ENCODE measurements at regions not wholly inside any gene's neighbourhood (a gene's known extent, or its start where the extent isn't known, plus 50 kb on each side); places are given as distances from the start of the nearest gene placed in this dataset.

GRCh38 chr10:60465801-60466200 is 76.1 kb upstream of the ANK3 start:
- Histone ChIP-seq H3K9me3 (ENCODE audit: control insufficient read depth, low read length) (no peaks in the 10 kb centered on the region), H3K4me1 (ENCODE audit: control insufficient read depth, insufficient read depth, low read length) (no peaks in the 10 kb centered on the region), H3K27me3 (replicated peaks; ENCODE audit: control insufficient read depth, insufficient read depth, low read length) (no peaks in the 10 kb centered on the region), H3K4me3 (ENCODE audit: low read length) (no peak overlapping the region), H3K36me3 (ENCODE audit: control insufficient read depth, insufficient read depth, low read length, severe bottlenecking) (no peaks in the 10 kb centered on the region), H3K9ac (ENCODE audit: low read length) (no peak overlapping the region)
- DNase-seq (ENCODE audit: low read depth), result no peak

DNA sequence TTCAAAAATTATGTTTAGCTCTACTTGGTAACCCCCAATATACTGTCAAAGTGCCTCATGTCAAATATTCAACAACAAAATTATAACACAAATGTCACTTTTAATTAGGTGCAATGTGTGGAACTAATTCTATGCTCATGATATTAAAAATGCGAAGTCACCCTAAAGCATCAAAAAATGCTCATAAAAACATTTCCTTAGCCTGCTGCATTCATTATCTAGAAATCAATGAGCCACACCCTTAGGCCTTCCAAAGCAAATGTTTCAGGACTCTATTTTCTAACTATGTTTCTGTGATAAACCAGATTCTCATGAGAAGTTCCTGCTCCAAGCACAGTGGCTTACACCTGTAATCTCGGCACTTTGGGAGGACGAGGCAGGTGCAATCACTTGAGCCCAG is 75.0 kb upstream of the ANK3 start:
- no peaks in the 10 kb centered on the region for H3K27me3 ChIP-seq (replicated peaks; ENCODE audit: control insufficient read depth, insufficient read depth, low read length)
- no peaks in the 10 kb centered on the region for H3K4me1 ChIP-seq (ENCODE audit: control insufficient read depth, insufficient read depth, low read length)
- no peak overlapping the region for H3K9ac ChIP-seq (ENCODE audit: low read length)
- no peak for DNase-seq (ENCODE audit: low read depth)
- no peaks in the 10 kb centered on the region for H3K36me3 ChIP-seq (ENCODE audit: control insufficient read depth, insufficient read depth, low read length, severe bottlenecking)
- no peaks in the 10 kb centered on the region for H3K9me3 ChIP-seq (ENCODE audit: control insufficient read depth, low read length)
- no peak overlapping the region for H3K4me3 ChIP-seq (ENCODE audit: low read length)

GRCh38 chr10:60463746-60464145 is 74.1 kb upstream of the ANK3 start:
- H3K4me1 ChIP-seq (ENCODE audit: control insufficient read depth, insufficient read depth, low read length), result no peaks in the 10 kb centered on the region
- peak; percentile 28 for DNase-seq (ENCODE audit: low read depth)
- no peak overlapping the region for H3K9ac ChIP-seq (ENCODE audit: low read length)
- H3K4me3 ChIP-seq (ENCODE audit: low read length), result no peak overlapping the region
- H3K27me3 ChIP-seq (replicated peaks; ENCODE audit: control insufficient read depth, insufficient read depth, low read length), result no peaks in the 10 kb centered on the region
- no peaks in the 10 kb centered on the region for H3K36me3 ChIP-seq (ENCODE audit: control insufficient read depth, insufficient read depth, low read length, severe bottlenecking)
- no peaks in the 10 kb centered on the region for H3K9me3 ChIP-seq (ENCODE audit: control insufficient read depth, low read length)

DNA sequence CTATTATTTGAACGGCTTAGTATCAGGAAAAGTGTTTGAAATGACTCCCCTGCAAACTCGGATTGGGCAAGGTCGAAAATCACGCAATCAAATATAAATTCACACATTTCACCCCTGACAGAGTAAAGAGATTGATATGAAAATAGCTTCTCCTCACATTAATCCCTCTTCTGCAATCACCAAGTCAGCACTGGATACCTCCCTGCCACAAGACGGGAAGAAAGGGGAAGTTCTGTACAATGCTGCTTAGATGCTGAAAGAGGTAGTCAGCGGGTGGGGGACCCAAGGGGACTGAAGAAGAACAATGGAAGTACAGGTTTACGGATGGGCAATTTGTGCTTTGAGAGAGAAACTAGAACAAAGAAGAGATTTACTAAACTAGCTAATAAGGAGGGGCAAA is 72.0 kb upstream of the ANK3 start:
- H3K4me1 ChIP-seq (ENCODE audit: control insufficient read depth, insufficient read depth, low read length), result no peaks in the 10 kb centered on the region
- no peaks in the 10 kb centered on the region for H3K27me3 ChIP-seq (replicated peaks; ENCODE audit: control insufficient read depth, insufficient read depth, low read length)
- H3K36me3 ChIP-seq (ENCODE audit: control insufficient read depth, insufficient read depth, low read length, severe bottlenecking), result no peaks in the 10 kb centered on the region
- H3K9me3 ChIP-seq (ENCODE audit: control insufficient read depth, low read length), result no peaks in the 10 kb centered on the region
- no peak for DNase-seq (ENCODE audit: low read depth)
- no peak overlapping the region for H3K4me3 ChIP-seq (ENCODE audit: low read length)
- no peak overlapping the region for H3K9ac ChIP-seq (ENCODE audit: low read length)

DNA sequence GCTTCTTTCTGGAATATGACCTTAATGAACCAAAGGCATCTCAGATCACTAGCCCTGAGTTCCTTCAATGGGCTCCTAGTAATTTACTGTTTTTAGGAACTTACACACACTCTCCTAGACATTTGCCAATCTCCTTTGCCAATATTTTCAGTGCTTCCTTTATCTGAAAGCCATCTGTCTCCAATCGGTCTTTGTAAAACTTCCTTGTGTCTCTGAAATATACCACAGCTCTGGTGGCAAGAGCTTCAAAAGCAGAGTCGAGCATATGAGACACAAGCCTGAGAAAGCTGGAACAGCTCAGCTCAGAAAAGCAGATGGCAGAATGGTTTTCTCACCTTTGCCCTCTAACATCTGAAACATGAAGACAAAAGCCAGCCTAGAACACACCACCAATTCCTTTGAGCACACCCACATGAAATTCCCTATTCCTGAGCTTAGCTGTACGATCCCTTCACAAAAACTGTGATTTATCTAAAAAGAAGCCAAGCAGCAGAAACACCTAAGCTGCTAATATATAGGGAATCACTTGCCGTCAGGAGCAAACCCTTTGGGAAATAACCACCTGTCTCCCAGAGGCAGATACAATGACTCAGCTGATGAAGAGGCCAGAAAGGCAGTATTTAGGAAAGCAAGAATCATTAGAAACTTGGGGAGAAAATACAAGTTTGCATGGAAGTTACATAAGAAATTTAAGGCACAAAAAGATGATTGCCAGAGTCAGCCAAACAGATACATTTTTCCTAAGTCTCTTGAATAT is 70.2 kb upstream of the ANK3 start:
- H3K9me3 ChIP-seq (ENCODE audit: control insufficient read depth, low read length), result no peaks in the 10 kb centered on the region
- no peak overlapping the region for H3K4me3 ChIP-seq (ENCODE audit: low read length)
- no peaks in the 10 kb centered on the region for H3K4me1 ChIP-seq (ENCODE audit: control insufficient read depth, insufficient read depth, low read length)
- no peaks in the 10 kb centered on the region for H3K36me3 ChIP-seq (ENCODE audit: control insufficient read depth, insufficient read depth, low read length, severe bottlenecking)
- H3K27me3 ChIP-seq (replicated peaks; ENCODE audit: control insufficient read depth, insufficient read depth, low read length), result no peaks in the 10 kb centered on the region
- no peak for DNase-seq (ENCODE audit: low read depth)
- no peak overlapping the region for H3K9ac ChIP-seq (ENCODE audit: low read length)

- Histone ChIP-seq H3K4me3 (ENCODE audit: low read length) (no peak overlapping the region), H3K36me3 (ENCODE audit: control insufficient read depth, insufficient read depth, low read length, severe bottlenecking) (no peaks in the 10 kb centered on the region), H3K27me3 (replicated peaks; ENCODE audit: control insufficient read depth, insufficient read depth, low read length) (no peaks in the 10 kb centered on the region), H3K9ac (ENCODE audit: low read length) (no peak overlapping the region), H3K4me1 (ENCODE audit: control insufficient read depth, insufficient read depth, low read length) (no peaks in the 10 kb centered on the region), H3K9me3 (ENCODE audit: control insufficient read depth, low read length) (no peaks in the 10 kb centered on the region)
- DNase-seq (ENCODE audit: low read depth), result no peak
These were observed 66.4 kb upstream of the ANK3 start for GRCh38 chr10:60456053-60456452.

GRCh38 chr10:60454336-60454735 is 64.7 kb upstream of the ANK3 start:
- DNase-seq (ENCODE audit: low read depth), result no peak
- H3K9ac ChIP-seq (ENCODE audit: low read length), result no peak overlapping the region
- H3K4me3 ChIP-seq (ENCODE audit: low read length), result no peak overlapping the region
- no peaks in the 10 kb centered on the region for H3K9me3 ChIP-seq (ENCODE audit: control insufficient read depth, low read length)
- H3K27me3 ChIP-seq (replicated peaks; ENCODE audit: control insufficient read depth, insufficient read depth, low read length), result no peaks in the 10 kb centered on the region
- H3K4me1 ChIP-seq (ENCODE audit: control insufficient read depth, insufficient read depth, low read length), result no peaks in the 10 kb centered on the region
- no peaks in the 10 kb centered on the region for H3K36me3 ChIP-seq (ENCODE audit: control insufficient read depth, insufficient read depth, low read length, severe bottlenecking)

DNA sequence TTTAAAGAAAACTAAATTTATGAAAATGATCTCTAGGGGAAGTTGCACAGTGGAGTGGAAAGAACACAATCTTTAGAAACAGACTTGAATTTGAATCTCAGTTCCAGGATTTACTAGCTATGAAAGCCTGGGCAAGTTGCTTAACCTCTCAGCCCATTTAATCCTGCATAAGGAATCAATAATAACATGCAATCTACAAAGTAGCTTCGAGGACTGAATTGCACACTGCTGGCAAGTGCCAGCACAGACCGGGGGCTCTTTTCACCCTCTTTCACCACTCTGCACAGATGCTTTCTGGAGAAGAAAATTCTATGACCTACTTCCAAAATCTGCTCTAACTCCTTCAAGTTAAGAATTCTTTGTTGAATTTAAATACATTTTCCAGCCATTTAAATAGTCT is 63.4 kb upstream of the ANK3 start:
- H3K9me3 ChIP-seq (ENCODE audit: control insufficient read depth, low read length), result no peaks in the 10 kb centered on the region
- peak; percentile 81 for DNase-seq (ENCODE audit: low read depth)

GRCh38 chr10:60450291-60450690 is 60.6 kb upstream of the ANK3 start:
- DNase-seq (ENCODE audit: low read depth), result no peak
- peaks cover 8% of the 10 kb centered on the region for H3K4me1 ChIP-seq (ENCODE audit: control insufficient read depth, insufficient read depth, low read length)
- no peaks in the 10 kb centered on the region for H3K36me3 ChIP-seq (ENCODE audit: control insufficient read depth, insufficient read depth, low read length, severe bottlenecking)
- H3K9me3 ChIP-seq (ENCODE audit: control insufficient read depth, low read length), result no peaks in the 10 kb centered on the region
- H3K27me3 ChIP-seq (replicated peaks; ENCODE audit: control insufficient read depth, insufficient read depth, low read length), result no peaks in the 10 kb centered on the region
- H3K9ac ChIP-seq (ENCODE audit: low read length), result no peak overlapping the region
- no peak overlapping the region for H3K4me3 ChIP-seq (ENCODE audit: low read length)

More for the DNA sequence above, 63.4 kb upstream of the ANK3 start:
- H3K4me1 ChIP-seq (ENCODE audit: control insufficient read depth, insufficient read depth, low read length), result peaks cover under 1% of the 10 kb centered on the region
- H3K27me3 ChIP-seq (replicated peaks; ENCODE audit: control insufficient read depth, insufficient read depth, low read length), result no peaks in the 10 kb centered on the region
- H3K36me3 ChIP-seq (ENCODE audit: control insufficient read depth, insufficient read depth, low read length, severe bottlenecking), result no peaks in the 10 kb centered on the region
- H3K4me3 ChIP-seq (ENCODE audit: low read length), result no peak overlapping the region
- H3K9ac ChIP-seq (ENCODE audit: low read length), result no peak overlapping the region

GRCh38 chr10:60448246-60448645 is 58.6 kb upstream of the ANK3 start:
- no peak overlapping the region for H3K4me3 ChIP-seq (ENCODE audit: low read length)
- no peaks in the 10 kb centered on the region for H3K27me3 ChIP-seq (replicated peaks; ENCODE audit: control insufficient read depth, insufficient read depth, low read length)
- H3K9me3 ChIP-seq (ENCODE audit: control insufficient read depth, low read length), result no peaks in the 10 kb centered on the region
- DNase-seq (ENCODE audit: low read depth), result no peak
- no peaks in the 10 kb centered on the region for H3K36me3 ChIP-seq (ENCODE audit: control insufficient read depth, insufficient read depth, low read length, severe bottlenecking)
- no peak overlapping the region for H3K9ac ChIP-seq (ENCODE audit: low read length)
- H3K4me1 ChIP-seq (ENCODE audit: control insufficient read depth, insufficient read depth, low read length), result peaks cover 8% of the 10 kb centered on the region

DNA sequence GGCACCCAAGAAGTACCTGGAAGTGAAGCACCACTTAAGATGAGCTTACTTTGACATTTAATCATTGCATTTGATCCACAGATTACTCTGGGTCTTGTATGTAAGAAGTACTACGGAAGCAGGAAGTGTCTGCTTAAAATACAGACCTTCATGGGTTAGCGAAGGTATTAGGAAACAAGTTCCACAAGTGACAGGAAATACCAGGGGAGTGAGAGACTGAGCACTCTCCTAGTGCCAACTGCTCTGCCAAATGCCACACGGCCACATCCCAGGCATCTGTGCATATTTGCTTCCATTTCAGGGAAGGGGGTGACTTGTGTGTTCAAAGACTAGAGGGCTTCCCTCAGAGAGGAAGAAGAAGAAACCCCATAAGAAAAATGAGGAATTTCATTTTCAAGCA is 57.2 kb upstream of the ANK3 start:
- peaks cover 8% of the 10 kb centered on the region for H3K4me1 ChIP-seq (ENCODE audit: control insufficient read depth, insufficient read depth, low read length)
- H3K27me3 ChIP-seq (replicated peaks; ENCODE audit: control insufficient read depth, insufficient read depth, low read length), result no peaks in the 10 kb centered on the region
- H3K36me3 ChIP-seq (ENCODE audit: control insufficient read depth, insufficient read depth, low read length, severe bottlenecking), result no peaks in the 10 kb centered on the region
- no peak for DNase-seq (ENCODE audit: low read depth)
- H3K9ac ChIP-seq (ENCODE audit: low read length), result no peak overlapping the region
- H3K4me3 ChIP-seq (ENCODE audit: low read length), result no peak overlapping the region
- no peaks in the 10 kb centered on the region for H3K9me3 ChIP-seq (ENCODE audit: control insufficient read depth, low read length)

All from adipocyte (in vitro differentiated cells).